ENCODE measurements at regions not wholly inside any gene's neighbourhood (a gene's known extent, or its start where the extent isn't known, plus 50 kb on each side); places are given as distances from the start of the nearest gene placed in this dataset.
"Not testable (repeated sequence)": the region's sequence is repeated elsewhere in the genome, so short reads cannot be mapped to it uniquely, and the experiment has no call there.

- TF ChIP-seq CTCF (conservative IDR thresholded peaks at IDR 0.05 in 1 of 2, IDR thresholded peaks at IDR 0.05 in 1 of 2; ENCODE audit: low read depth in 1 of 2, low read length in 2 of 2); EZH2 (IDR thresholded peaks at IDR 0.05; ENCODE audit: low read length, missing control alignments): not testable (repeated sequence)
Measured at GRCh38 chr1:146729642-146730344, 208.3 kb upstream of the NBPF12 start.
